GM18517 (cell line): ENCODE measurements at regions not wholly inside any gene's neighbourhood (a gene's known extent, or its start where the extent isn't known, plus 50 kb on each side); places are given as distances from the start of the nearest gene placed in this dataset.
"Not testable (repeated sequence)": the region's sequence is repeated elsewhere in the genome, so short reads cannot be mapped to it uniquely, and the experiment has no call there.

Source experiments
- ATAC-seq: cut with Tn5 transposase; IDR thresholded peaks from one replicate; pipeline ENCODE4 v1.9.1; 2021; ENCODE audit warnings: mild to moderate bottlenecking, moderate library complexity; ENCODE audit not compliant: unreplicated experiment

- ATAC-seq: no peak
Measured at GRCh38 chr14:89056394-89056793, 231.9 kb downstream of the TTC8 start.

DNA sequence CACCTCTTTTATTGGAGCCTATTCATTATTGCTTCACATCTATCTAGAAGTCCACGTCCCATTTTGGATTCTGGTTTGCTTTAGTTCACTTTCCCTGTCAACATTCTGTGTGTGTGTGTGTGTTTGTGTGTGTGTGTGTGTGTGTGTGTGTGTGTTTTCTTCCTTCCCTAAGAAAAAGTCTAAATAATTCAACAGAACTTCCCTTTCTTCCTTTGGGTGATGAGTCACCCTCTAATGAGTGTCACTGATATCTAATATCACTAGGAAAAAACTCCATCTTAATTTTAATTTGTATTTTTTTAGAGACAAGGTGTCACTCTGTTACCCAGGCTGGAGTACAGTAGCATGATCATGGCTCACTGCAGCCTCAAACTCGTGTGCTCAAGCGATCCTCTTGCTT is 234.2 kb downstream of the TTC8 start:
- ATAC-seq: no peak

- no peak for ATAC-seq
Measured at GRCh38 chr14:89060191-89060590, 235.7 kb downstream of the TTC8 start.

DNA sequence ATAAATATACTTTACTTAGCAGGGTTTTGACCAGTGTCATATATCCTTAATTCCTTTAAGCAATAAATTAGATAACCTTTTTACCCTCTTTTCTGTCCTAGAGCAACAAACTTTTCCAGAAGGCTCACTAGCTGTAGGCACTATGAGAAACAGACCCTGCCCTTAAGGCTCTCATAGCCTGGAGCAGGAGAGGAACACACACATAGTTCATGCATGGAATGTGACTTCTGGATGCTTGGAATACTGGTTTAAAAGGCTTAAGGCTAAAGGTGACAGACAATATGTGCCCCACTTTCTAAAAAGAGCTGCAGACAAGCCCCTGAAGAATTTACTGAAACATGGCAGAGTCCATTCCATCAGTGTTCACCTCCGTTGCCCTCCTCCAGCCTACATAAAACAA is 237.2 kb downstream of the TTC8 start:
- ATAC-seq: no peak

GRCh38 chr14:89065879-89066278 is 241.4 kb downstream of the TTC8 start:
- ATAC-seq: no peak

GRCh38 chr14:89067293-89067972 is 243.0 kb downstream of the TTC8 start:
- no peak for ATAC-seq

DNA sequence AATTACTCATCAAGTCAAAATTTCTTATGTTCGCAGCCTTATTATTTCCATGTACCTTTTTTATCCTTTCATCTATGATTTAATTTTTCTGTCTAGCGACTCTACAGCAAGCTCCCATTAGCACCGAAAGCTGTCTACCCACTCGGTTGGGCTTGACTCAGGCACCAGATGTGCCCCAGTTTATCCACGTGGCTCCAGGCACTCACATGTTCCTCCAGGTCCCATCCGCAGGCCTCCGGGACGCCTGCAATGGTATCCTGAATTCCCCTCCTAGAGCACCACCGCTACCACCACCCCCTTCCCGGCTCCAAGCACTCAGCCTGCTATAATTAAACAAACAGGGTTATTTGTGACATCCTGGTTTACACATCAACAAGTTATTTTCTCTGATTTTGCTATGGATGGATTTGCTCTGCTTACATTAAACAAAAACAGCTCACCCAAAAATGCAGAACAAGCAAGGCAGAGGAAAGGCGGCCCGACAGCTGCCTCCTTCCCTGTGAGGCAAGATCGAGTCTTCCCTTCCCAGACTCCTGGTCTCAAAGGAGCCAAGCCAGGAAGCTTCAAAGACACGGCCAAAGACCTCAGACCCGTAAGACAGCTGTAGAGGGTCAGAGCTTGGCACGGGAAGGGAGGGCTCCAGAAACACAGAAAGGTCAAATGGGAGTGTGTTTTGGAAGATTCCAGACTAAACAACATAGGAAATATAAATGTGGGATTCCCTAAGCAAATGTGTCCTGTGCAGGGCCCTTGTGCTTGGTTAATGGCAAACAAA is 253.8 kb downstream of the TTC8 start:
- no peak for ATAC-seq

DNA sequence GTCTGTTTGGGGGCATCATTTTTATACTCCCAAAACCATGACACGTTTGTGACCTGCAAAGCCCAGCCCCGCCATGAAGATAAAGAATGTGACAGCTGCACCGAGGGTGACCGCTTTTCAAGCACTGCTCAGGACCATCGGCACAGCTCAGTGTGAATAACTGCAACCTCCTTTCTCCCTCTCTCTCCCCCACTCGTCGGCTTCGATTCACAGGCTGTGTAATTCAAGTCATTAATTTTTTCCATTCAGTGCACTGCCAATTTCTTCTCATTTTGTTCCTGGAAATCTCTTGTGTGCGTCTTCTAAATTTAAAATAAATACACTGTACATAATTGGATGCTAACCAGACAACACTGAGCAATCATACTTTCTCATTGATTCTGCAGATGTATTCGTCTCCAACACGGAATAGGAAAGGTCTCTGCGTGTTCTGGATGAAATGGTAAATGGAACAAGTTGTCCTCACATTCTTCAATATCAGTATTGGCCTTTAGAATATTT is 260.8 kb downstream of the TTC8 start:
- ATAC-seq: no peak

- no peak for ATAC-seq
Measured at GRCh38 chr14:89085737-89086382, 261.4 kb downstream of the TTC8 start.

- ATAC-seq: no peak
Measured at GRCh38 chr14:89088530-89088929, 264.1 kb downstream of the TTC8 start.

DNA sequence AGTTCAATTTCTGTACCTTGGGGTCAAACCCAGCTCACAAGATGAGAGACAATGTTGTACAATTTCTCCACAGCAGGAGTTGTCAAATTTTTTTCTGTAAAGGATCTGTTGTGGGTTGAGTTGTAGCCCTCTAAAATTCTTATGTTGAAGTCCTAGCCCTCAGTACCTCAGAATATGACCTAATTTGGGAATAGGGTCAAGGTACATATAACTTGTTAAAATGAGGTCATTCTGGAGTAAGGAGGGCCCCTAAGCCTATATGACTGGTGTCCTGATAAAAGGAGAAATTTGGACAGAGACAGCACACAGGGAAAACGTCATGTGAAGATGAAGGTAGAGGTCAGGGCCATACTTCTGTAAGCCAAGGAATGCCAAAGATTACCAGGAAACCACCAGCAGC is 264.9 kb downstream of the TTC8 start:
- ATAC-seq: no peak

DNA sequence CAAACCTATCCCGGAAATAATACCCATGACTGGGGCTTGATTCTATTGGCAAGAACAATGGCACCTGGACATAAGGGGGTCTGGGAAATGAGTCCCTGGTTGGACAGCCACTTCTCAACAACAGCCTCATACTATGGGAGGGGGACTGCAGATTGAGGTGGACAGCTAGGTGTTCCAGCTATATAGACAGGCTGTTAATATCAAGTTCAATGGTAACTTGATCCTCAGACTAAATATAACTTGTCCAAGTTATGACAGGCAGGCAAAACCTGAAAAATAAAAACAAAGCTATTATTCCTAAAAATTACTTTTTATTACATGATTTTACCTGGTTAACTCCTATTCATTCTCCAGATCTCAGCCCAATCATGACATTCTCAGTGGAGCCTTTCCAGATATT is 267.3 kb downstream of the TTC8 start:
- no peak for ATAC-seq

DNA sequence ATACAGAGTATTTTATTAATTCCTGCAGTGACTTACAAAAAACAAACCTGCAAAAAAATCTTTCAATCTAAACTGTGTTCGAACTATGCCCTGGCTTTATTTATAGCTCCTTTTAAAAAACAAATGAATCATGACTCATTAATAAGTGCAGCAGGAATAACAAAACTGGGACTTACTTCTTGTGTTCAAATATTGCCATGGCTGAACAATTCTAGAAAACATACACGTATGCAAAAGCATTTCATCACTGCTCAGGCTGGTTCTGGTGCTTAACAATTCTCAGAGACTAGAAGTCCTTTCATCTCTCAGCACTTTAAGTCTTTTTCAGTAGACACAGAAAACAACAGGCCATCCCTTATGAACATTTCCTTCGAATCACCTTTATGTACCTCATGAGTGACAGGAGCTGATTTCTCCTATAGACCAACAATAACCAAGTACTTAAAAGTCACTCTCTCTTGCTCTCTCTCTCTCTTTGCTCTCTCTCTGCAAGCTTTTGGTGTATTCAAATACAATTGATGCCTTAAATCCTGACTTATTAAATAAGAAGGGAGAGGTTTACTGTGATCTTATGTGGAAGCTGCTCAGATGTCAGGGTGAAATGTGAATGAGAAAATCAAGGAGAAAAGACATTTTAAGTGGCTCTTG is 268.8 kb downstream of the TTC8 start:
- ATAC-seq: no peak

GRCh38 chr14:89095036-89095435 is 270.6 kb downstream of the TTC8 start:
- no peak for ATAC-seq

- no peak for ATAC-seq
Measured at GRCh38 chr14:89096946-89097345, 272.5 kb downstream of the TTC8 start.

DNA sequence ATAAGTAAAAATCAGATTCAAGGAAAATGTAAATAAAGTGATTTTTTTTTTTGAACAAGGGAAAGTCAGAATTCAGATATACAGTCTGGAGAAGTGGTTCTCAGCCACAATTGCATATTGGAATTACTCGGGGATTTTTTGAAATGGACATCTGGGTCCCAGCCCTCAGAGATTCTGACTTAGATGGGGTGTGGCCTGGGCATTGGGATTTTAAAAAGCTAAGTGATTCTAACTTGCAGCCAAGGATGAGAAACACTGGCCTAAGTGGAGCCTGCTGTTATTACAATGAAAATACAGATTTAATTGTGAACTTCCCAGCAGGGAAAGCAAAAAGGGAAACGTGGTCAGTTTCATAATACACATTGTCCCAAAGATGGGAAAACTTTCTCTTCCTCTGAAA is 273.8 kb downstream of the TTC8 start:
- ATAC-seq: no peak

- ATAC-seq: not testable (repeated sequence)
Measured at GRCh38 chr14:89104171-89104817, 279.8 kb downstream of the TTC8 start.

GRCh38 chr14:89104861-89105260 is 280.4 kb downstream of the TTC8 start:
- not testable (repeated sequence) for ATAC-seq
